Suprapubic skin (tissue), 4 donors: ENCODE measurements at regions not wholly inside any gene's neighbourhood (a gene's known extent, or its start where the extent isn't known, plus 50 kb on each side); places are given as distances from the start of the nearest gene placed in this dataset.

Source experiments
- DNase-seq, 2 donors: peaks; one replicate each; pipeline ENCODE4 v3.0.0-alpha.2; 2019; ENCODE audit warnings: low spot score in 2 of 2
- H3K27ac ChIP-seq: fragments of 200-600 bp; sonication (generic); one replicate; pipeline ENCODE4 v1.5.1; 2019
- H3K27me3 ChIP-seq: fragments of 200-600 bp; sonication (generic); one replicate; pipeline ENCODE4 v1.5.1; 2019
- H3K36me3 ChIP-seq: fragments of 200-600 bp; sonication (generic); one replicate; pipeline ENCODE4 v1.5.1; 2019
- H3K4me1 ChIP-seq: fragments of 200-600 bp; sonication (generic); one replicate; pipeline ENCODE4 v1.5.1; 2019
- H3K4me3 ChIP-seq: fragments of 200-600 bp; sonication (generic); one replicate; pipeline ENCODE4 v1.5.1; 2019; ENCODE audit warnings: mild to moderate bottlenecking
- H3K9me3 ChIP-seq: fragments of 200-600 bp; sonication (generic); one replicate; pipeline ENCODE4 v1.5.1; 2019
- EP300 ChIP-seq: sonication (generic); formaldehyde crosslinking; IDR thresholded peaks from one replicate; pipeline ENCODE4 v1.6.1; 2017; ENCODE audit warnings: antibody characterized with exemption
- POLR2A ChIP-seq, 2 donors: fragments of 450-650 bp; IDR thresholded peaks; one replicate each; pipeline ENCODE4 v1.6.1; 2017; ENCODE audit warnings: antibody characterized with exemption in 2 of 2, mild to moderate bottlenecking in 2 of 2, moderate library complexity in 2 of 2
- POLR2AphosphoS5 ChIP-seq, 3 donors: sonication (generic); formaldehyde crosslinking; IDR thresholded peaks; one replicate each; pipeline ENCODE4 v1.6.1; 2017; ENCODE audit warnings: antibody characterized with exemption in 3 of 3
- WGBS: methylation state at CpG from one replicate; pipeline ENCODE4 v1.1.5; 2018; 5-methylcytosine and 5-hydroxymethylcytosine counted together
- TF ChIP-seq, protein P1 (sequence below), 2 donors: fragments of 200-600 bp in 1 of 2; fragments of 450-650 bp in 1 of 2; sonication (generic) in 1 of 2; IDR thresholded peaks; one replicate each; pipeline ENCODE4 v1.5.1; 2016 to 2019; ENCODE audit warnings: antibody characterized with exemption in 2 of 2, mild to moderate bottlenecking in 1 of 2, moderate library complexity in 1 of 2

DNA sequence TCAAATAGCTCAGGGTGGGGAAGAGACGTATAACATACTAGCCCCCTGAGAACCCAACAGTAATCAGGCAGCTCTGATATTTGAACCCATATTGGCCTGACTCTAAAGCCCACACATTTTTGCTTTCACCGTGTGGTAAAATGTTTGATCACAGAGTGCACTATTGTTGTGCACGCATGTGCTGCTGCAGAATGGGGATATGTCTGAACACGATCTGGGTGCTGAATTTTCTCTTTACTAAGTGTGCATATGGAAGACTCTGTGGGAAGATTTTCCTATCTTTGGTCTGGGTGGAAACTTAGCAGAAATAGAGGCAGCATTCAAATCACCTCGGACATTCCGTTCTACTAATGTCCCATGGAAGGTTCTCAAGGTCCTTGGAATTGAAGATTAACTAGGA is 800.1 kb downstream of the TFAP2A start:
- H3K27ac ChIP-seq, result no peak overlapping the region
- H3K4me3 ChIP-seq, result no peak overlapping the region
- peaks cover 5% of the 10 kb centered on the region for H3K4me1 ChIP-seq
- TF ChIP-seq, protein P1, sequence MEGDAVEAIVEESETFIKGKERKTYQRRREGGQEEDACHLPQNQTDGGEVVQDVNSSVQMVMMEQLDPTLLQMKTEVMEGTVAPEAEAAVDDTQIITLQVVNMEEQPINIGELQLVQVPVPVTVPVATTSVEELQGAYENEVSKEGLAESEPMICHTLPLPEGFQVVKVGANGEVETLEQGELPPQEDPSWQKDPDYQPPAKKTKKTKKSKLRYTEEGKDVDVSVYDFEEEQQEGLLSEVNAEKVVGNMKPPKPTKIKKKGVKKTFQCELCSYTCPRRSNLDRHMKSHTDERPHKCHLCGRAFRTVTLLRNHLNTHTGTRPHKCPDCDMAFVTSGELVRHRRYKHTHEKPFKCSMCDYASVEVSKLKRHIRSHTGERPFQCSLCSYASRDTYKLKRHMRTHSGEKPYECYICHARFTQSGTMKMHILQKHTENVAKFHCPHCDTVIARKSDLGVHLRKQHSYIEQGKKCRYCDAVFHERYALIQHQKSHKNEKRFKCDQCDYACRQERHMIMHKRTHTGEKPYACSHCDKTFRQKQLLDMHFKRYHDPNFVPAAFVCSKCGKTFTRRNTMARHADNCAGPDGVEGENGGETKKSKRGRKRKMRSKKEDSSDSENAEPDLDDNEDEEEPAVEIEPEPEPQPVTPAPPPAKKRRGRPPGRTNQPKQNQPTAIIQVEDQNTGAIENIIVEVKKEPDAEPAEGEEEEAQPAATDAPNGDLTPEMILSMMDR (IDR thresholded peaks at IDR 0.05), result no peak
- TF ChIP-seq POLR2AphosphoS5 (IDR thresholded peaks at IDR 0.05) (no peak), EP300 (no peak), POLR2A (IDR thresholded peaks at IDR 0.05) (no peak)
- H3K27me3 ChIP-seq, result no peaks in the 10 kb centered on the region
- WGBS, result 51% methylated on average over 6 of the region's 6 CpGs
- H3K9me3 ChIP-seq, result no peaks in the 10 kb centered on the region
- DNase-seq, result no peak
- H3K36me3 ChIP-seq, result no peaks in the 10 kb centered on the region

DNA sequence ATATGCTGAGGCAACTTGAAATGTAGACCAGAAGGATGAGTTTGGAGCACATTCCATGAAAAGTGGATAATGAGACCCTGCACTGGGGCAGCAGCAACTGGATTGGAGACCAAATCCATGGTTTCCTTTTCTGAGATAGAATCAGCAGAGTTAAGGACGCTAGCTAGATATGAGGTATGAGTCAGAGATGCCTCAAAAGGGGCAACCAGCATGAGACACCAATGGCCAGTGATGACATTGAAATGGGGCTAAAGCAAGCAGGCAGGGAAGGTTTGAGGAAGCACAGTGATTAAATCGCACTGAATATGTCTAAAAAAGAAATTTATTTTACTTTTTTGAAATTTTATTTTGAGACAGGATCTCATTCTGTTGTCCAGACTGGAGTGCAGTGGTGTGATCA is 802.4 kb downstream of the TFAP2A start:
- H3K9me3 ChIP-seq, result no peaks in the 10 kb centered on the region

DNA sequence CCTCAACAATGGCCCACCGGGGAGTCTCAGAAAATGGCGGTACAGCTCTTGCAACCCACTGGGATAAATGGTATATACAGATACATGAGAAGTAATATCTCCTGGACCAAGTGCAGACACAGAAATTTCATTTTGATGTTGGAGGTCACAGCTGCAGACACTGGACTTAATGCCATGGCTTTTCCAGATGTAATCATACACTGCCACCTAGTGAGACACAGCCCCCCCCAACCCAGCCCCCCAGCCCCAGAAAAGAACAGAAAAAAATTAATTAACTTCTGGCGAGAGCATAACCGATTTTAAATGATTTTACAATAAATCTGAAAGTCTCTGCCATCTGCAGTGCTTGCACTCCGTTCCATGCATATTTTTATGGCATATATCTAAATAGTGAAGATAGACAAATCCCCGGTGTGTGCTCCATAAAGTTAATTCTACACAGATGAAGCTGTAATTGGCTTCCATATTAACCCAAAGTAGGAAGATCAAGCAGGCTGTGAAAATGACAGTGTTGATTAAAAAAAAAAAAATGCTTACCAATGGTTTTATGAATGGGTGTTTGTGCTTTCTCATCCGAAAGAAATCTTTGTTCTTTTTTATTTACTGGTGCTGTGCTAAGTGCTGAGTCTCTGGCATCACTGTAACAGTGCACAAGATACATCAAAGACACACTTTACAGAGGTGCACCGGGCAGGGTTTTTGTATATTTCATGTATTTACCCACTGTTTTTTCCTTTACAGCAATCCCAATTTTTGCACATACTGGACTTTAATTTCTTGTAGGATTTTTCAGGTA is 804.1 kb downstream of the TFAP2A start:
- H3K27me3 ChIP-seq, result no peaks in the 10 kb centered on the region
- no peak for DNase-seq
- H3K27ac ChIP-seq, result no peak overlapping the region
- H3K9me3 ChIP-seq, result no peaks in the 10 kb centered on the region
- H3K36me3 ChIP-seq, result no peaks in the 10 kb centered on the region
- no peak overlapping the region for H3K4me3 ChIP-seq
- TF ChIP-seq, protein P1 (IDR thresholded peaks at IDR 0.05), result no peak
- TF ChIP-seq POLR2AphosphoS5 (IDR thresholded peaks at IDR 0.05) (no peak), POLR2A (IDR thresholded peaks at IDR 0.05) (no peak), EP300 (no peak)
- peaks cover 5% of the 10 kb centered on the region for H3K4me1 ChIP-seq
- 58% methylated on average over 8 of the region's 8 CpGs for WGBS

More for the DNA sequence above, 802.4 kb downstream of the TFAP2A start:
- H3K27me3 ChIP-seq, result no peaks in the 10 kb centered on the region
- no peaks in the 10 kb centered on the region for H3K36me3 ChIP-seq
- DNase-seq, result no peak
- WGBS, result 82% methylated on average over 2 of the region's 2 CpGs
- no peak overlapping the region for H3K27ac ChIP-seq
- no peak overlapping the region for H3K4me3 ChIP-seq
- H3K4me1 ChIP-seq, result peaks cover 5% of the 10 kb centered on the region
- TF ChIP-seq EP300 (no peak), POLR2AphosphoS5 (IDR thresholded peaks at IDR 0.05) (no peak), POLR2A (IDR thresholded peaks at IDR 0.05) (no peak)
- TF ChIP-seq, protein P1 (IDR thresholded peaks at IDR 0.05), result no peak

DNA sequence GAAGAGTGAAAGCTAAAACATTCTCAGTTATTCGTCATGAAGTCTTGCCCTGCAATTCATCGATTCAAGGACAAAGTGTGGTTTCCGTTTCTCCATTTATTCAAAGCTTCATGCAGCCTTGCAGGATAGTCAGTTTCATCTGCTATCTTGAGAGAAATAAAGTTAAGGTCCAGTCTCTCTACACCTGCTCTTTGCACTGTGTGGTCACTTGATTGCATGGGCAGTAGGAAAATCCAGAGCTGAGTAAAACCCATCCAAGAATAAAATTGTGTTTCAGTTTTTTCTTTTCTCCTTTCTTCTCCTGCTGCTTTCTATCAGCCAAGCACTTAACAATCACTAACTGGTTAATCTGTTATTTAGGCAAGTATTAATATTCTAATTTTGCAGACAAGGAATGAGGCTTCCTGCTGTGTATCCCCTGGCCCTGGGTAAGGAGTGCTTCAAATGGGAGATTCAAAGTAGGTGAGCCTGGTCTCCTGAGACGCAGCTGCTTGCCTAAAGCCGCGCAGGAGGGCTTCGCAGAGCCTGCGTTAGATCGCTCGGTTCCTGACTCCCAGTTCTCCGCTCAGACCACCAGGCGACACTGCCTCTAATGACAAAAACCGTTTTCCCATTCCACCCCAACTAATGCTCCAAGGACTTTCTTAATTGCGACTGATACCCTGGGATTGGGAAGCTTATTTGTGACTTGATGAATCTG is 808.3 kb downstream of the TFAP2A start:
- Histone ChIP-seq H3K9me3 (no peaks in the 10 kb centered on the region), H3K4me1 (no peaks in the 10 kb centered on the region), H3K36me3 (no peaks in the 10 kb centered on the region), H3K27ac (no peak overlapping the region), H3K27me3 (no peaks in the 10 kb centered on the region), H3K4me3 (no peak overlapping the region)
- TF ChIP-seq, protein P1 (IDR thresholded peaks at IDR 0.05), result no peak
- TF ChIP-seq EP300 (no peak), POLR2AphosphoS5 (IDR thresholded peaks at IDR 0.05) (no peak), POLR2A (IDR thresholded peaks at IDR 0.05) (no peak)
- DNase-seq, result no peak
- 84% methylated on average over 14 of the region's 14 CpGs for WGBS

DNA sequence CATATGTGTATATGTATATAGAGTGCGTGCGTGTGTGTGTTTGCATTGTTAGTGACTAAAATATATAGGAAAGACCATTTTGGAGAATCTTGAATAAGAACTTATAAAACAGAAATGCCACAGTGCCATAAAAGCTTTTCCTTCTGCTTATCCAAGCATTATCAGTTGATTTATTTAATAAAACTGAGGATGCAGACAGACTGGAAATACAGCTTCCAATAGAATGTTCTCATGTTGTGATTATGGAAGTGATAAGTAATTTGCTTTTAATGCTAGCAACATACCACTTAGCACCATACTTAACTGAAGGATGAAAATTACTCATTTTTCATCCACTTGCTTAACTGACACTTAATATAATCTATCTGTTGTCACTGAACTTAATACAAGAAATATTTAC is 820.1 kb downstream of the TFAP2A start:
- 84% methylated on average over 2 of the region's 2 CpGs for WGBS
- no peaks in the 10 kb centered on the region for H3K36me3 ChIP-seq
- TF ChIP-seq, protein P1 (IDR thresholded peaks at IDR 0.05), result no peak
- TF ChIP-seq POLR2A (IDR thresholded peaks at IDR 0.05), result no peak
- no peak for TF ChIP-seq POLR2AphosphoS5 (IDR thresholded peaks at IDR 0.05)
- TF ChIP-seq EP300, result no peak
- no peaks in the 10 kb centered on the region for H3K9me3 ChIP-seq
- no peak for DNase-seq
- no peaks in the 10 kb centered on the region for H3K27me3 ChIP-seq
- H3K4me3 ChIP-seq, result no peak overlapping the region
- no peak overlapping the region for H3K27ac ChIP-seq
- no peaks in the 10 kb centered on the region for H3K4me1 ChIP-seq
